T-helper 2 cell treated with Interferon-gamma antibody and Interleukin-4, amounts not matched to agents 5 μg/mL and 100 μg/mL, for 36 hours (primary cell): ENCODE measurements at regions not wholly inside any gene's neighbourhood (a gene's known extent, or its start where the extent isn't known, plus 50 kb on each side); places are given as distances from the start of the nearest gene placed in this dataset.

ENCODE experiments used
- DNase-seq: peaks from one replicate; pipeline ENCODE4 v3.0.0; 2021; ENCODE audit warnings: low spot score
- H3K27ac Mint-ChIP-seq: one replicate; pipeline ENCODE4 v1.8.0; 2021; ENCODE audit warnings: mild to moderate bottlenecking, mixed read lengths
- H3K27me3 Mint-ChIP-seq: one replicate; pipeline ENCODE4 v1.8.0; 2021; ENCODE audit warnings: low read depth, mixed read lengths
- H3K36me3 Mint-ChIP-seq: one replicate; pipeline ENCODE4 v1.8.0; 2021; ENCODE audit warnings: low read depth, mixed read lengths
- H3K4me1 Mint-ChIP-seq: one replicate; pipeline ENCODE4 v1.8.0; 2021; ENCODE audit warnings: low read depth, mixed read lengths
- H3K4me3 Mint-ChIP-seq: one replicate; pipeline ENCODE4 v1.8.0; 2022; ENCODE audit warnings: mild to moderate bottlenecking, moderate library complexity, mixed read lengths
- H3K9me3 Mint-ChIP-seq: one replicate; pipeline ENCODE4 v1.8.0; 2021; ENCODE audit warnings: mixed read lengths

DNA sequence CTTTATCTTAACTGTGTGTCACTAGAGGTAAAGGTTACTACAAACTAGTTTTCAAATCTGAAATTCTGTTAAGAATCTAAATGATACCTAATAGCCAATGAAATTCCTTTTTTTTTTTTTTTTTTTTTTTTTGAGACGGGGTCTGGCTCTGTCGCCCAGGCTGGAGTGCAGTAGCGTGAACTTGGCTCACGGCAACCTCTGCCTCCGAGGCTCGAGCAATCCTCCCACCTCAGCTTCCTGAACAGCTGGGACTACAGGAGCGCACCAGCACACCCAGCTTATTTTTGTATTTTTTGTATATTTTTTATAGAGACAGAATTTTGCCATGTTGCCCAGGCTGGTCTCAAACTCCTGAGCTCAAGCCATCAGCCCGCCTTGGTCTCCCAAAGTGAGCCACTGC is 160.3 kb upstream of the NEBL start:
- H3K4me1 Mint-ChIP-seq: no peaks in the 10 kb centered on the region
- H3K4me3 Mint-ChIP-seq: no peak overlapping the region
- no peaks in the 10 kb centered on the region for H3K36me3 Mint-ChIP-seq
- no peaks in the 10 kb centered on the region for H3K27me3 Mint-ChIP-seq
- no peak overlapping the region for H3K27ac Mint-ChIP-seq
- no peak for DNase-seq
- H3K9me3 Mint-ChIP-seq: peaks cover 12% of the 10 kb centered on the region

DNA sequence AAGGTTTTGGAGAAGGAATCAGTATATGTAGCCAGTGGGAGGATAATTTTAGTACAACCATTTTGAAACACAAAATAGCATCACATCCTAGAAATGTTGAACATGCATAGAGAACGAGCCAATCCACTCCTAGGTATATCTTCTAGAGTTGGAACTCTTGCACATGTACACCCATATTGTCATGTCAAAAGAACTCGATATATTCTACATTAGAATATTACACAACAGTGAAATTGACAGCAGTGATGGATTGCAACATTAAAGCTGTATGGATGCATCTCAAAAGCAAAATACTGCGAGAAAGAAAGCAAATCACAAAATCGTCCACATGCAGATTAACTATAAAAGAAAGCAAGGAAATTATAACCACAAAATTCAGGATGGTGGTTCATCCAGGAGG is 159.3 kb upstream of the NEBL start:
- Mint-ChIP-seq H3K27me3 (no peaks in the 10 kb centered on the region), H3K36me3 (no peaks in the 10 kb centered on the region), H3K4me1 (no peaks in the 10 kb centered on the region), H3K4me3 (no peak overlapping the region), H3K27ac (no peak overlapping the region), H3K9me3 (peaks cover 12% of the 10 kb centered on the region)
- DNase-seq: no peak

DNA sequence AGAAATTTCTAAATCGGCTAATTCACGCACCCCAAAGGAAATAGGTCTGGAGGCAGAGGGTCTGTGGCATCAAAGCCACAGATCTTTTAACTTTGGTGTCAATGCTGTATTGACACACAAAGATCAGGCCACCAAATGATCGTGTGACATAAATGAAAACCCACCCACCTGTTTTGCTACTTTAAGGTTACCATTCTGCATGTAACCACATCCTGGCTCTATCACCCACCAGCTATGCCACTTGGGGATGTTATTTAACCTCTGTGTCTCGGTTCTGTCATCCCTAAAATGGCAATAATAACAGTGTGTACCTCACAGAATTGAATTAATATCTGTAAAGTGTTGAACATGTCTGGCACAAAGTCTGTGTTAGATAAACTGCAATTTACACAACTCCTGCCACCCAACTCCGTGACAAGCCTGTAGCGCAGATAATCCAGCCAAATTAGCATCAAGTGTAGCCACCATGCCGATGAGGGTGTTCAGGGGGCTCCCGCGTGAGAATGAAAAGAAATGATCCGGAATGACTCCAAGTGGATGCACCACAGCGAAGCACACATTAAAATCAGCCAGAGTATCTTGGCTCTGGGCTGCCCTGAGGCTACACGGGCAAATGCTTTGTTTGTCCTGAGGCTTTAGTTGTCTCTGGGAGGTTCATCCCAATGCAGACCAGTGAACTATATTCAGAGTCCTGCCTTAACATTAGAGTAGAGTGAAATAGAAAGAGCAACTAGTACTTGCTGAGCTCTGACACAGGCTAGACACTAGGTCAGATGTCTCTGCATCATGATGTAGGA is 158.4 kb upstream of the NEBL start:
- no peak overlapping the region for H3K27ac Mint-ChIP-seq
- DNase-seq: peak; percentile 4
- no peaks in the 10 kb centered on the region for H3K4me1 Mint-ChIP-seq
- no peak overlapping the region for H3K4me3 Mint-ChIP-seq
- H3K9me3 Mint-ChIP-seq: peaks cover 9% of the 10 kb centered on the region
- H3K36me3 Mint-ChIP-seq: no peaks in the 10 kb centered on the region
- no peaks in the 10 kb centered on the region for H3K27me3 Mint-ChIP-seq

DNA sequence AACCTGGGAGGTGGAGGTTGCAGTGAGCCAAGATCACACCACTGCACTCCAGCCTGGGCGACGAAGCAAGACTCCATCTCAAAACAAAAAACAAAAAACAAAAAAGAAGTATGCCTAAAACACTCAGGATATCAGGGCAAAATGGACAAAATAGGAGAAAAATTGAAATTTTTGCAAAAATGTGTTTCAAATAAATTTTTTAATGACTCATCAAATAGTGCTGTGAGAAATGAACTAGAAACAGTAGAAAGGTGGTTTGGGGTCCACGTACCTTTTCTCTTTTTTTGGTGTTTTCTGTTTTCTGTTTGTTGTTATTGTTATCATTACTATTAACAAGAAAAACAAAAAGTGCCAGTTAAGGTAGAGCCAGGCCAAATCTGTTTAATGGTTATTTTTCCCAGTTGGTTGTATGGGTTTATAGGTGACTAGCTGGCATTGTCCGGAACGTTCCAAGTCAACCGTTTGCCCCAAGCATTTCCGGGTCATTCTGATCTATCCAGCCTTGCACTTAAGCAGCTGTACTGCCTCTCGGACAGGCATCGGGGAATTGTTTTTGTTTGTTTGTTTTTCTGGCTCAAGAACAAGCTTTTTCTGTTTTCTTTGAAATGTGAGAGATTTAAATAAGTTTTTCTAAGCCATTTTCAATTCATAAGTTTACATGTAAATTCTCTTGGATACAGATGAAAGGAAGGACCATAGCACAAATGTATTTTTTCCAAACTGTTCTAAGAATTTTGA is 157.0 kb upstream of the NEBL start:
- Mint-ChIP-seq H3K4me3 (no peak overlapping the region), H3K9me3 (peaks cover 6% of the 10 kb centered on the region), H3K27me3 (no peaks in the 10 kb centered on the region), H3K4me1 (no peaks in the 10 kb centered on the region), H3K27ac (no peak overlapping the region), H3K36me3 (no peaks in the 10 kb centered on the region)
- no peak for DNase-seq

DNA sequence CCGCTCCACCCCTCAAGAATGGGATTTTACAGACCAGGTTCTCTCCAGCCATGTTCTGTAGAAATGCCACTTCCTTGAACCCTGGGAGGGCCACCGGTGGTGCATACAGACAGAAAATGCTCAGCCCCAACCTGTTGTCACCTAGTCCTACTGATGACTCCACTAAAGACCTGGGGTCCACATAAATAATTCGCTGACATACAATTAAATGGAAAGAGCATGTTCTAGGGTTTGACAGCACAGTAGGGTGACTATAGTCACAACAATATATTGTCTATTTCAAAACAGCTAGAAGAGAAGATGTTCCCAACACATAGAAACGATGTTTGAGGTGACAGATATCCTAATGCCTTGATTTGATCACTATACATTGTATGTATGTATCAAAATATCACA is 155.6 kb upstream of the NEBL start:
- no peak for DNase-seq
- H3K4me3 Mint-ChIP-seq: no peak overlapping the region
- H3K4me1 Mint-ChIP-seq: no peaks in the 10 kb centered on the region
- peaks cover 4% of the 10 kb centered on the region for H3K9me3 Mint-ChIP-seq
- no peaks in the 10 kb centered on the region for H3K36me3 Mint-ChIP-seq
- no peaks in the 10 kb centered on the region for H3K27me3 Mint-ChIP-seq
- H3K27ac Mint-ChIP-seq: no peak overlapping the region

DNA sequence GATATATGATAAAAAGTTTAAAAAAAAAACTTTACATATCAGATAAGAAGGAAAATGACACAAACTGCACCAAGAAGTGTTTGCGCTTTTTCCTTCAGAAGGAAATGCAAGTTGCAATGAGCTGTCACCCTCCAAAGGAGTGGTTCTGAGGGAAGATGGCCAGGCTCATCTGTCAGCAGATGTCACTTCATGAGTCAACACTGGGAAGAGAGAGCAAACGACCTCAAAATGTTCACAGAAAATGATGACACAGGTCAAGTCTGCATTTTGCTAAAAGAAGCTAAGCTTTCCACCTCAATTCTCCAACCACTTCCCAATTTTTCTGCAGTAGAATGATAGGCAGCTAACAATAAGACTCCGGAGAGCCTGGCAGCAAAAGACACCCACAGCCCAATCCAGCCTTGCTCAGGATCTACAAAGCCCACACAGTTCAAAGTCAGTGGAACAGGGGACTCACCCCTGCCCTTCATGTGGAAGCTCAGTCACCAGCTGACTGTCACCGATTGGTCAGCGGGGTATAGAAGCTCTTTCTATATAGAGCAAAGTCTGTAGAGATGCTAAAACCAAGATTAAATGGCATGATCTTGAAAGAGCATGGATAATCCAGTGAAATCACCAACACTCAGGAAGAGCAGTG is 155.1 kb upstream of the NEBL start:
- Mint-ChIP-seq H3K4me3 (no peak overlapping the region), H3K9me3 (peaks cover 3% of the 10 kb centered on the region), H3K4me1 (no peaks in the 10 kb centered on the region), H3K36me3 (no peaks in the 10 kb centered on the region), H3K27me3 (no peaks in the 10 kb centered on the region), H3K27ac (no peak overlapping the region)
- DNase-seq: no peak

DNA sequence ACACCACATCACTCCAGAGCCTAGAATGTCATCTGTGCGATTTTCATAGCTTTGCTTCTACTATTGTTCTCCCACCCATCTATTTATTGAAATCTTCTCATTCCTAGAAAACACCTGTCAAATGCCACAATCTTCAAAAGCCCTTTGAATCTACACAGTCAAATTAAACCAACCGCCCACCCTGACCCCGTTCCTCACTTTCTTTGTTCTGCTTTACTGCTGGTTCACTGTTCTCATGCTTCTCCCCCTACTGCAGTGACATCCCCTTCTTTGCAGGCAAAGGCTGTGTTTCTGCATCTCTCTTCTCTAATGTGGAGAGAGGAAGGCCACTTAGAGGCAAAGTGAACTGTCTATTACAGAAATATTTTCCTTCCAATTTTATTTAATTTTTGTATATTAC is 152.4 kb upstream of the NEBL start:
- Mint-ChIP-seq H3K36me3 (no peaks in the 10 kb centered on the region), H3K27me3 (peaks cover 2% of the 10 kb centered on the region), H3K9me3 (no peaks in the 10 kb centered on the region), H3K27ac (no peak overlapping the region), H3K4me1 (no peaks in the 10 kb centered on the region), H3K4me3 (no peak overlapping the region)
- DNase-seq: no peak

DNA sequence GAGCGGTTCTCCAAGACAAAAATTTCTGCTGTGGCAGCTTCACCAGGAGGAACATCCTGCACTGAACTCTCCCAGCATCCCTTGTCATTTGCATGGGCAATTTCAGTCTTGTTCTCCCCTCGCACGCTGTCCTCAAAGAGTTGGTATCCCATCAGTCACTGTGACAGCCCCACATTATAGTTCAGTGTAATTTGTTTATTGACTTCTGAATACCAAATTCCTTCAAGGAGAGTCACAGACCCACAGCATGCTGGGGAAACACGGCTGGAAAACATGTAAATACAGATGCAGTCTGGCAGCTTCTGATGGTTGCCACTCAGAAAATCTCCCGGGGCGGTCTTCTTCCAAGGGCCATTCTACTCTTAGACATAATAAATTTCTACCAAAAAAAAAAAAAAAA is 151.0 kb upstream of the NEBL start:
- no peaks in the 10 kb centered on the region for H3K36me3 Mint-ChIP-seq
- no peak overlapping the region for H3K4me3 Mint-ChIP-seq
- no peak for DNase-seq
- H3K4me1 Mint-ChIP-seq: no peaks in the 10 kb centered on the region
- no peaks in the 10 kb centered on the region for H3K9me3 Mint-ChIP-seq
- peaks cover 3% of the 10 kb centered on the region for H3K27me3 Mint-ChIP-seq
- no peak overlapping the region for H3K27ac Mint-ChIP-seq

DNA sequence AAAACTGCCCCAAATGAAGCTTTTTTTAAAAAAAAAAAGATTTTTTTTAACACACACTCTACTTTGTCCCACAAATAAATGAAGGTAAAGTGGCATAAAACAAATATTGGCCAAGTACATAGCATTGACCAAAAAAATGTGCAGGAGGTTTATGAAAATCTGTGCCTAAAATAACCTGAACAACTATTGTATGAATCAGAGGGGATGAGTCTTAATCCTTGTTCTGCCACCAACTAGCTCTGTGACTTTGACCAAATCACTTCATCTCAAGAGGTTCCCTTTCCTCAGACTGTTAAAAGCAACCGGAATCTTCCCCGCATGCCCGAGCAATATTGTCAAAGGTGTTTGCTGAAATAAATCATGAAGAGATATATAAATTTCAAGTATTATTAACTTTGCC is 150.4 kb upstream of the NEBL start:
- H3K27ac Mint-ChIP-seq: no peak overlapping the region
- H3K4me3 Mint-ChIP-seq: no peak overlapping the region
- peaks cover 3% of the 10 kb centered on the region for H3K27me3 Mint-ChIP-seq
- H3K4me1 Mint-ChIP-seq: no peaks in the 10 kb centered on the region
- H3K36me3 Mint-ChIP-seq: no peaks in the 10 kb centered on the region
- DNase-seq: no peak
- no peaks in the 10 kb centered on the region for H3K9me3 Mint-ChIP-seq

DNA sequence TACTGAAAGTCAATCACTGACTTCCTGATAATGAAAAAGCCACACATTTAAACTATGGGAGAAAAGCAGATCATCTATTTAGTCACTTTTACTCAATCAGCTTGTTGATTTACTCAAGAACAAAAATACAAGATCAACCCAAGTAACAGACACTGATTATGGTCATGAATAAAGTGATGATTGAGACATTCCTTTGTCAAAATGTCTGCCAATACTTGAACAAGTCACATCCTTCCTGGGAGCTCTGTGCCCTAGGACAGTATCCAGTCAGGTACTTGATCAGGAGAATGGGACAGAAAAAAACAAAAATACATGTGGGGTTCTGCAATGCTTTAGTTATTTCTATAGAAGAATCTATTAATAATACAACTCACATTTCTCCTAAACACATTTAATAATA is 150.0 kb upstream of the NEBL start:
- Mint-ChIP-seq H3K36me3 (no peaks in the 10 kb centered on the region), H3K27me3 (peaks cover 3% of the 10 kb centered on the region), H3K4me3 (no peak overlapping the region), H3K9me3 (no peaks in the 10 kb centered on the region), H3K4me1 (no peaks in the 10 kb centered on the region), H3K27ac (no peak overlapping the region)
- DNase-seq: no peak

DNA sequence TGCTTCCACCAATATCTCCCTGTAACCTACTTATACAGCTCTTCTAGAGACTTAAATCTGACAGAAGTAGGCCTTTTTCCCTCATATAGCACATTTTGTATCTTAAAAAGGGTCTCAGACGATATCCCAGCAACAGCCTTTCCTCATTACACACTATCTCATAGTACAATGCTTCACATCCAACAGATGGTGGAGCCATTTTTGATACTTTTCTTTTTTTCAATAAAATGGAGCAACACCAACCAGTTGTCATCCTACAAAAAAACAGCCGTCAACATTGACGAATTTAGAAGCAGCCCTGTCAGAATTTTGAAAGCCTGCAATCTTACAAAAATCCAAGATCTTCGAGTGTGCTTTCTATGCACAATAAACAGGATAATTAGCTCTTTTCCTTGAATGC is 145.9 kb upstream of the NEBL start:
- H3K36me3 Mint-ChIP-seq: no peaks in the 10 kb centered on the region
- no peak overlapping the region for H3K27ac Mint-ChIP-seq
- H3K27me3 Mint-ChIP-seq: peaks cover 3% of the 10 kb centered on the region
- H3K9me3 Mint-ChIP-seq: peaks cover 3% of the 10 kb centered on the region
- H3K4me3 Mint-ChIP-seq: no peak overlapping the region
- H3K4me1 Mint-ChIP-seq: no peaks in the 10 kb centered on the region
- DNase-seq: no peak

DNA sequence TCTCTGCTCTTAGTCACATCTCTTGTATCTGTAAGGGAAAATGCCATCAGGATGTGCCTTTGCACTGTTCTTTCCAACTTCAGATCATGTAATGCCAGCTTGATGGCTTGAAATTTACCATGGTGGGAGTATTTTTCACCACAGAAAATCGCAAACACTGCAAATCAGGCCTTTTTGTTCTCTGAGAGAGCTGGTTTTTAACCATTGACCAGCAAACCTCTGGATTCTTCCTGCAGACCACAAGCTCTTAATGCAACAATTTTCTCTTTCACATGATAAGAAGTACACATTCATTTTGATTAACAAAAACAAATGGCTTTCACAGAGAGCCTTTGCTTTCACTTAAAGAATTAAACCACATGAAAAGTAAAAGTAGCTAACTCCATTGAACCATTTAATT is 145.4 kb upstream of the NEBL start:
- H3K36me3 Mint-ChIP-seq: no peaks in the 10 kb centered on the region
- H3K4me3 Mint-ChIP-seq: no peak overlapping the region
- H3K27ac Mint-ChIP-seq: no peak overlapping the region
- H3K27me3 Mint-ChIP-seq: peaks cover 3% of the 10 kb centered on the region
- peaks cover 3% of the 10 kb centered on the region for H3K9me3 Mint-ChIP-seq
- no peak for DNase-seq
- no peaks in the 10 kb centered on the region for H3K4me1 Mint-ChIP-seq

DNA sequence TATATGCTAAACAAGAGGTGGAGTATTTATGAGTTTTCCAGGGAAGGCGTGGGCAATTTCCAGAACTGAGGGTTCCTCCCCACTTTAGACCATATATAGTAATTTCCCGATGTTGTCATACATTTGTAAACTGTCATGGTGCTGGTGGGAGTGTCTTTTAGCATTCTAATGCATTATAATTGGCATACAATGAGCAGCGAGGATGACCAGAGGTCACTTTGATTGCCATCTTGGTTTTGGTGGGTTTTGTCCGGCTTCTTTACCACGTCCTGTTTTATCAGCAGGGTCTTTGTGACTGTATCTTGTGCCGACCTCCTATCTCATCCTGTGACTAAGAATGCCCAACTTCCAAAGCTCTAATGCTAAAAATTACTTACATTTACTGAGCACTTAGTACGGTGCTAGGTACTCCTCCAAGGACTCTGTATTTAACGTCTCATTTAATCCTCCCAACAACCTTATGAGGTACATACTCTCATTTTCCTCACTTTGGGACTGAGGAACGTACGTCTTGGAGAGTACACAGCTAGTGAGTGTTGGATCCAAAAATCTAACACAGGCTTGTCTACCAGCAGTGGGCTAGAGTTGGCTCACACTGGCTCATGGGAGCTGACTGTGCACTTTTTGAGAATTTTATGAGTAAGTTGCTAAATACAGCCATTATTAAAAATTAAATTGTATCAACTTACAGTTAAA is 144.8 kb upstream of the NEBL start:
- Mint-ChIP-seq H3K27ac (no peak overlapping the region), H3K4me3 (no peak overlapping the region), H3K27me3 (peaks cover 3% of the 10 kb centered on the region), H3K9me3 (peaks cover 3% of the 10 kb centered on the region), H3K36me3 (no peaks in the 10 kb centered on the region), H3K4me1 (no peaks in the 10 kb centered on the region)
- DNase-seq: no peak

DNA sequence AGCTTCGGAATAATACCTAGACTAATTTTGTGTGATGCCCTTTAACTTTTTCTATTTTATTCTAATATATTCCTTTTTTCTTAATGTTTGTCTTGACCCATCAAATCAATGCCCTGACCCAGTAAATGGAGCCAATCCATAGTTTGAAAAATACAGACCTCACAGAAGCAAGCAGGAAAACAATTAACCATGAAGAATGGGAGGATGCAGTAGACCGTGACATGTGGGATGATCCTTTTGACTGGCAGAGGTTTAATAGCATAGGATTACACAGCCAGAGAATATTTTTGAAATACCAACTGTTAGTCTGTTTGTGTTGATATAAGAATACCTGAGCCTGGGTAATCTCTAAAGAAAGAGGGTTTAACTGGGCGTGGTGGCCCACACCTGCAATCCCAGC is 142.6 kb upstream of the NEBL start:
- H3K36me3 Mint-ChIP-seq: no peaks in the 10 kb centered on the region
- peaks cover 3% of the 10 kb centered on the region for H3K27me3 Mint-ChIP-seq
- no peak for DNase-seq
- no peaks in the 10 kb centered on the region for H3K4me1 Mint-ChIP-seq
- H3K27ac Mint-ChIP-seq: no peak overlapping the region
- H3K9me3 Mint-ChIP-seq: peaks cover 3% of the 10 kb centered on the region
- H3K4me3 Mint-ChIP-seq: no peak overlapping the region
